NCI-H187 (cell line): ENCODE measurements at regions not wholly inside any gene's neighbourhood (a gene's known extent, or its start where the extent isn't known, plus 50 kb on each side); places are given as distances from the start of the nearest gene placed in this dataset.

ENCODE experiments used
- DNase-seq, 2 experiments: peaks; one replicate each; lab custom pipeline; 2025; lab: John Stamatoyannopoulos, UW

GRCh38 chr1:208587110-208587509 is 342.9 kb upstream of the PLXNA2 start:
- no peak for DNase-seq

GRCh38 chr1:208593306-208594006 is 349.3 kb upstream of the PLXNA2 start:
- DNase-seq: no peak

- DNase-seq: no peak
Measured at GRCh38 chr1:208595236-208595635, 351.1 kb upstream of the PLXNA2 start.

- DNase-seq: no peak
Measured at GRCh38 chr1:208595745-208596144, 351.6 kb upstream of the PLXNA2 start.

- DNase-seq: no peak
Measured at GRCh38 chr1:208597571-208597970, 353.4 kb upstream of the PLXNA2 start.

- DNase-seq: no peak
Measured at GRCh38 chr1:208598021-208598420, 353.8 kb upstream of the PLXNA2 start.

- no peak for DNase-seq
Measured at GRCh38 chr1:208599063-208599462, 354.9 kb upstream of the PLXNA2 start.

GRCh38 chr1:208600456-208601190 is 356.4 kb upstream of the PLXNA2 start:
- DNase-seq: no peak

GRCh38 chr1:208601561-208601960 is 357.4 kb upstream of the PLXNA2 start:
- no peak for DNase-seq

GRCh38 chr1:208603721-208604120 is 359.5 kb upstream of the PLXNA2 start:
- DNase-seq: no peak

- no peak for DNase-seq
Measured at GRCh38 chr1:208604295-208604694, 360.1 kb upstream of the PLXNA2 start.

GRCh38 chr1:208606959-208607358 is 362.8 kb upstream of the PLXNA2 start:
- DNase-seq: no peak

GRCh38 chr1:208607616-208608015 is 363.4 kb upstream of the PLXNA2 start:
- DNase-seq: no peak

GRCh38 chr1:208614610-208615009 is 370.4 kb upstream of the PLXNA2 start:
- DNase-seq: no peak

- no peak for DNase-seq
Measured at GRCh38 chr1:208615371-208615770, 371.2 kb upstream of the PLXNA2 start.

GRCh38 chr1:208616776-208617175 is 372.6 kb upstream of the PLXNA2 start:
- DNase-seq: no peak

GRCh38 chr1:208628022-208628914 is 384.1 kb upstream of the PLXNA2 start:
- DNase-seq: no peak

GRCh38 chr1:208631092-208631491 is 386.9 kb upstream of the PLXNA2 start:
- no peak for DNase-seq

GRCh38 chr1:208631506-208631905 is 387.3 kb upstream of the PLXNA2 start:
- no peak for DNase-seq

GRCh38 chr1:208634346-208635140 is 390.4 kb upstream of the PLXNA2 start:
- DNase-seq: no peak

GRCh38 chr1:208637181-208637580 is 393.0 kb upstream of the PLXNA2 start:
- no peak for DNase-seq

GRCh38 chr1:208639382-208639781 is 395.2 kb upstream of the PLXNA2 start:
- no peak for DNase-seq
